Neutrophil (primary cell): ENCODE measurements at regions not wholly inside any gene's neighbourhood (a gene's known extent, or its start where the extent isn't known, plus 50 kb on each side); places are given as distances from the start of the nearest gene placed in this dataset.

ENCODE experiments used
- H3K27ac ChIP-seq: fragments of 200-600 bp; sonication (generic); 2 replicates; pipeline ENCODE4 v1.5.1; 2016; ENCODE audit warnings: mild to moderate bottlenecking, moderate library complexity
- H3K27me3 ChIP-seq: fragments of 200-600 bp; sonication (generic); 2 replicates; pipeline ENCODE4 v1.6.0; 2016; ENCODE audit warnings: mild to moderate bottlenecking
- H3K36me3 ChIP-seq: fragments of 200-600 bp; sonication (generic); 2 replicates; pipeline ENCODE4 v1.5.1; 2017
- H3K4me1 ChIP-seq, 2 experiments: fragments of 200-600 bp in 1 of 2; sonication (generic) in 1 of 2; 1 replicate in 1 of 2; 2 replicates in 1 of 2; pipeline versions ENCODE4 v1.5.1 to v1.6.1; 2013 to 2016; ENCODE audit warnings: low read depth in 1 of 2, low read length in 1 of 2, mild to moderate bottlenecking in 1 of 2, moderate library complexity in 1 of 2; ENCODE audit not compliant: control insufficient read depth in 1 of 2, insufficient read depth in 1 of 2
- H3K4me3 ChIP-seq, 2 experiments: fragments of 200-600 bp in 1 of 2; sonication (generic) in 1 of 2; 1 replicate in 1 of 2; 2 replicates in 1 of 2; pipeline ENCODE4 v1.5.1; 2013 to 2016; ENCODE audit warnings: low read depth in 1 of 2, low read length in 1 of 2, mild to moderate bottlenecking in 1 of 2, moderate library complexity in 1 of 2
- H3K9me3 ChIP-seq: fragments of 200-600 bp; sonication (generic); 2 replicates; pipeline ENCODE4 v1.5.1; 2016
- CTCF ChIP-seq: fragments of 200-600 bp; sonication (generic); IDR thresholded peaks from 2 replicates; pipeline ENCODE4 v1.5.1; 2016; ENCODE audit warnings: antibody characterized with exemption

GRCh38 chr11:70891844-70892380 lies 360.5 kb downstream of the SHANK2 start:
- no peak overlapping the region for H3K27ac ChIP-seq
- H3K36me3 ChIP-seq, result no peaks in the 10 kb centered on the region
- no peaks in the 10 kb centered on the region for H3K9me3 ChIP-seq
- H3K4me1 ChIP-seq, result no peaks in the 10 kb centered on the region
- no peak overlapping the region for H3K4me3 ChIP-seq
- no peaks in the 10 kb centered on the region for H3K27me3 ChIP-seq
- no peak for TF ChIP-seq CTCF

GRCh38 chr11:70892889-70893288 lies 359.5 kb downstream of the SHANK2 start:
- no peak overlapping the region for H3K4me3 ChIP-seq
- no peaks in the 10 kb centered on the region for H3K9me3 ChIP-seq
- H3K4me1 ChIP-seq, result no peaks in the 10 kb centered on the region
- no peak for TF ChIP-seq CTCF
- H3K27ac ChIP-seq, result no peak overlapping the region
- H3K36me3 ChIP-seq, result no peaks in the 10 kb centered on the region
- no peaks in the 10 kb centered on the region for H3K27me3 ChIP-seq

- no peak for TF ChIP-seq CTCF
Measured at GRCh38 chr11:70894566-70895365, 357.6 kb downstream of the SHANK2 start.

GRCh38 chr11:70895366-70895670 lies 357.1 kb downstream of the SHANK2 start:
- no peaks in the 10 kb centered on the region for H3K4me1 ChIP-seq
- no peaks in the 10 kb centered on the region for H3K27me3 ChIP-seq
- no peak overlapping the region for H3K4me3 ChIP-seq
- no peak for TF ChIP-seq CTCF
- no peak overlapping the region for H3K27ac ChIP-seq
- H3K9me3 ChIP-seq, result no peaks in the 10 kb centered on the region
- H3K36me3 ChIP-seq, result no peaks in the 10 kb centered on the region

More at GRCh38 chr11:70894566-70895365, 357.6 kb downstream of the SHANK2 start:
- Histone ChIP-seq H3K27me3 (no peaks in the 10 kb centered on the region), H3K27ac (no peak overlapping the region), H3K4me3 (no peak overlapping the region), H3K4me1 (no peaks in the 10 kb centered on the region), H3K36me3 (no peaks in the 10 kb centered on the region), H3K9me3 (no peaks in the 10 kb centered on the region)

GRCh38 chr11:70897429-70897828 lies 354.9 kb downstream of the SHANK2 start:
- H3K4me1 ChIP-seq, result no peaks in the 10 kb centered on the region
- H3K27me3 ChIP-seq, result no peaks in the 10 kb centered on the region
- no peak overlapping the region for H3K4me3 ChIP-seq
- H3K27ac ChIP-seq, result no peak overlapping the region
- H3K9me3 ChIP-seq, result no peaks in the 10 kb centered on the region
- no peak for TF ChIP-seq CTCF
- H3K36me3 ChIP-seq, result no peaks in the 10 kb centered on the region
